Lung (tissue), 11 donors: ENCODE measurements at regions not wholly inside any gene's neighbourhood (a gene's known extent, or its start where the extent isn't known, plus 50 kb on each side); places are given as distances from the start of the nearest gene placed in this dataset.

Experiments
- ATAC-seq: fragments of 200-7000 bp; cut with Tn5 transposase; one replicate; pipeline ENCODE4 v1.9.1; 2020; ENCODE audit warnings: moderate number of reproducible peaks; ENCODE audit not compliant: insufficient read depth, low FRiP score
- DNase-seq, 3 donors: peaks; one replicate each; pipeline ENCODE4 v3.0.0-alpha.2; 2013 to 2017
- H3K27ac ChIP-seq, 2 donors: one replicate each; pipeline ENCODE4 v1.5.1; 2013; ENCODE audit warnings: mild to moderate bottlenecking in 2 of 2, moderate library complexity in 2 of 2, control low read depth in 1 of 2, inconsistent platforms in 1 of 2, low read depth in 1 of 2, low read length in 1 of 2
- H3K27me3 ChIP-seq, 3 donors: one replicate each; pipeline ENCODE4 v1.5.1; 2013; ENCODE audit warnings: low read length in 2 of 3; ENCODE audit not compliant: control insufficient read depth in 3 of 3, insufficient read depth in 3 of 3
- H3K36me3 ChIP-seq, 4 donors: one replicate each; pipeline ENCODE4 v1.5.1; 2013; ENCODE audit warnings: low read length in 4 of 4, mild to moderate bottlenecking in 1 of 4, moderate library complexity in 1 of 4; ENCODE audit not compliant: control insufficient read depth in 4 of 4, insufficient read depth in 4 of 4
- H3K4me1 ChIP-seq, 5 donors: one replicate each; pipeline ENCODE4 v1.5.1; 2013; ENCODE audit warnings: low read length in 5 of 5, mild to moderate bottlenecking in 2 of 5, moderate library complexity in 1 of 5; ENCODE audit not compliant: control insufficient read depth in 5 of 5, insufficient read depth in 5 of 5
- H3K4me3 ChIP-seq: one replicate; pipeline ENCODE4 v1.5.1; 2013; ENCODE audit warnings: mild to moderate bottlenecking, control low read depth, moderate library complexity
- H3K9ac ChIP-seq, 2 donors: one replicate each; pipeline ENCODE4 v1.5.1; 2013; ENCODE audit warnings: low read length in 2 of 2, control low read depth in 1 of 2; ENCODE audit not compliant: insufficient read depth in 1 of 2
- H3K9me3 ChIP-seq, 4 donors: one replicate each; pipeline ENCODE4 v1.5.1; 2013; ENCODE audit warnings: low read length in 3 of 4, mild to moderate bottlenecking in 1 of 4, moderate library complexity in 1 of 4; ENCODE audit not compliant: control insufficient read depth in 4 of 4, insufficient read depth in 3 of 4
- CTCF ChIP-seq: IDR thresholded peaks from 2 replicates; pipeline ENCODE4 v1.5.1; 2012; ENCODE audit warnings: mild to moderate bottlenecking; ENCODE audit errors: control extremely low read depth, extremely low read depth
- WGBS, 2 donors: extraction: QIAGEN DNeasy Blood & Tissue Kit; methylation state at CpG; one replicate each; pipeline ENCODE4 v1.1.7; 2013; 5-methylcytosine and 5-hydroxymethylcytosine counted together
- donor health status: control.
- donor health status: control.
- donor health status: Bipolar disorder and iron deficiency.
- donor health status: healthy.
- donor health status: DM: yes; HTN: yes; CAD: no.

- TF ChIP-seq CTCF: no peak
- Histone ChIP-seq H3K9me3 (peaks cover 0 to 11% (median 0%) of the 10 kb centered on the region in 4 donors), H3K27ac (no peak overlapping the region), H3K4me3 (no peak overlapping the region), H3K27me3 (no peaks in the 10 kb centered on the region), H3K9ac (no peak overlapping the region), H3K36me3 (no peaks in the 10 kb centered on the region), H3K4me1 (no peaks in the 10 kb centered on the region)
- WGBS, 2 donors: 89 to 91% methylated on average over 41 of the region's 41 CpGs
- DNase-seq (no peak), ATAC-seq (no peak)
Measured at GRCh38 chr12:38160318-38161122, 156.1 kb upstream of the ALG10B start.

GRCh38 chr12:38161123-38162000, 155.2 kb upstream of the ALG10B start:
- TF ChIP-seq CTCF: no peak
- DNase-seq: no peak

GRCh38 chr12:38162013-38162412, 154.6 kb upstream of the ALG10B start:
- DNase-seq (no peak), ATAC-seq (no peak)
- H3K4me3 ChIP-seq: no peak overlapping the region
- no peak overlapping the region for H3K9ac ChIP-seq
- no peaks in the 10 kb centered on the region for H3K36me3 ChIP-seq
- H3K27me3 ChIP-seq: no peaks in the 10 kb centered on the region
- 91 to 92% methylated on average over 19 of the region's 19 CpGs for WGBS, 2 donors
- no peak for TF ChIP-seq CTCF
- H3K9me3 ChIP-seq: peaks cover 0 to 10% (median 0%) of the 10 kb centered on the region in 4 donors
- H3K4me1 ChIP-seq: no peaks in the 10 kb centered on the region
- no peak overlapping the region for H3K27ac ChIP-seq

More at GRCh38 chr12:38161123-38162000, 155.2 kb upstream of the ALG10B start:
- no peaks in the 10 kb centered on the region for H3K4me1 ChIP-seq
- H3K9me3 ChIP-seq: peaks cover 0 to 11% (median 0%) of the 10 kb centered on the region in 4 donors
- no peak overlapping the region for H3K27ac ChIP-seq
- H3K9ac ChIP-seq: no peak overlapping the region
- no peak overlapping the region for H3K4me3 ChIP-seq
- no peaks in the 10 kb centered on the region for H3K27me3 ChIP-seq
- 92% methylated on average over 38 of the region's 38 CpGs for WGBS, 2 donors
- no peaks in the 10 kb centered on the region for H3K36me3 ChIP-seq
- no peak for ATAC-seq
